Adrenal gland (tissue), 9 donors: ENCODE measurements at regions not wholly inside any gene's neighbourhood (a gene's known extent, or its start where the extent isn't known, plus 50 kb on each side); places are given as distances from the start of the nearest gene placed in this dataset.

Experiments used
- DNase-seq, 7 donors: peaks; one replicate each; pipeline ENCODE4 v3.0.0-alpha.2; 2019 to 2020
- H3K27ac ChIP-seq, 5 donors: fragments of 200-600 bp; sonication (generic) in 4 of 5; 1 replicate in 3 of 5; 2 replicates in 2 of 5; pipeline versions ENCODE4 v1.5.1 to v1.8.0; 2016 to 2020; ENCODE audit warnings: mild to moderate bottlenecking in 1 of 5
- H3K27me3 ChIP-seq: fragments of 200-600 bp; 2 replicates; pipeline ENCODE4 v1.8.0; 2021
- H3K36me3 ChIP-seq, 2 donors: fragments of 200-600 bp; replicated peaks in 1 of 2; 1 replicate in 1 of 2; 2 replicates in 1 of 2; pipeline versions ENCODE4 v1.5.1 to v1.8.0; 2018 to 2022
- H3K4me1 ChIP-seq, 2 donors: fragments of 200-600 bp; replicated peaks in 1 of 2; 1 replicate in 1 of 2; 2 replicates in 1 of 2; pipeline versions ENCODE4 v1.5.1 to v1.8.0; 2018 to 2021
- H3K4me3 ChIP-seq, 4 donors: fragments of 200-600 bp; sonication (generic) in 3 of 4; one replicate each; pipeline ENCODE4 v1.5.1; 2016 to 2018
- H3K9me3 ChIP-seq, 3 donors: fragments of 200-600 bp; sonication (generic) in 1 of 3; replicated peaks in 1 of 3; 1 replicate in 2 of 3; 2 replicates in 1 of 3; pipeline versions ENCODE4 v1.5.1 to v1.8.0; 2016 to 2021
- POLR2A ChIP-seq, 2 donors: fragments of 450-650 bp; IDR thresholded peaks; one replicate each; pipeline ENCODE4 v1.6.1; 2017; ENCODE audit warnings: antibody characterized with exemption in 2 of 2, mild to moderate bottlenecking in 2 of 2, moderate library complexity in 1 of 2
- WGBS, 4 donors: extraction: QIAGEN DNeasy Blood & Tissue Kit in 2 of 4; methylation state at CpG; one replicate each; pipeline versions ENCODE4 v1.1.5 to v1.1.7; 2013 to 2017; 5-methylcytosine and 5-hydroxymethylcytosine counted together
- intact Hi-C, 2 donors: fragments of 100-400 bp; cut with DNase I; formaldehyde crosslinking; loops; one replicate each; pipeline versions ENCODE4 v1.14.1 to v1.15.0; 2022 to 2023
- TF ChIP-seq, protein P1 (sequence below), 6 experiments: fragments of 450-650 bp in 4 of 6; fragments of 200-600 bp in 2 of 6; sonication (generic) in 1 of 6; IDR thresholded peaks; 1 replicate in 5 of 6; 2 replicates in 1 of 6; pipeline versions ENCODE4 v1.5.1 to v1.8.0; 2016 to 2021; ENCODE audit warnings: antibody characterized with exemption in 6 of 6, mild to moderate bottlenecking in 2 of 6, moderate library complexity in 1 of 6
- donor health status: healthy with polysubstance abuse.
- donor health status: Bipolar disorder and iron deficiency.
- donor health status: DM: yes; HTN: yes; CAD: no.
- donor health status: DM: no; HTN: no; CAD: no.
- donor health status: DM: no; HTN: no; CAD: no.

DNA sequence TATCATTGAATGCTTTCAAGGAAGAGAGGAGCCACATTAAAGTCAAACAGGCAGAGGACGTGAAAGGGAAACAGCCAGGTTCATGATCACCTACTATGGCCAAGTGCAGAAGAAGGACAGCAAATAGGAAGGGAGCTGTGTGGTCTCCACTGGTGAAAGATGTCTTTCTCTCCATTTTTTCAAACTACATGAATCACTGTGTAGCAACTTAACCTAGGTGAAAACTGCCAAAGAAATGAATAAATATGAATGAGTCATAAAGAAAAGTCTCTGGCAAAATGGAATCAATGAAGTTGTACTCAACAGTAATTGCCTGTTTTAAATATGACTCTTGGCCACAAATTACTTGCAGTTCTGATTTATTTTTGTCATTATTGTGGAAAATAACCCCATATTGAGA is 452.6 kb upstream of the PKDCC start:
- intact Hi-C loops: no loop called here
- Histone ChIP-seq H3K27ac (no peak overlapping the region), H3K4me1 (peaks cover 8 to 18% of the 10 kb centered on the region in 2 donors), H3K36me3 (no peaks in the 10 kb centered on the region), H3K27me3 (no peaks in the 10 kb centered on the region), H3K4me3 (no peak overlapping the region), H3K9me3 (no peaks in the 10 kb centered on the region)
- TF ChIP-seq POLR2A (IDR thresholded peaks at IDR 0.05): no peak
- TF ChIP-seq, protein P1, sequence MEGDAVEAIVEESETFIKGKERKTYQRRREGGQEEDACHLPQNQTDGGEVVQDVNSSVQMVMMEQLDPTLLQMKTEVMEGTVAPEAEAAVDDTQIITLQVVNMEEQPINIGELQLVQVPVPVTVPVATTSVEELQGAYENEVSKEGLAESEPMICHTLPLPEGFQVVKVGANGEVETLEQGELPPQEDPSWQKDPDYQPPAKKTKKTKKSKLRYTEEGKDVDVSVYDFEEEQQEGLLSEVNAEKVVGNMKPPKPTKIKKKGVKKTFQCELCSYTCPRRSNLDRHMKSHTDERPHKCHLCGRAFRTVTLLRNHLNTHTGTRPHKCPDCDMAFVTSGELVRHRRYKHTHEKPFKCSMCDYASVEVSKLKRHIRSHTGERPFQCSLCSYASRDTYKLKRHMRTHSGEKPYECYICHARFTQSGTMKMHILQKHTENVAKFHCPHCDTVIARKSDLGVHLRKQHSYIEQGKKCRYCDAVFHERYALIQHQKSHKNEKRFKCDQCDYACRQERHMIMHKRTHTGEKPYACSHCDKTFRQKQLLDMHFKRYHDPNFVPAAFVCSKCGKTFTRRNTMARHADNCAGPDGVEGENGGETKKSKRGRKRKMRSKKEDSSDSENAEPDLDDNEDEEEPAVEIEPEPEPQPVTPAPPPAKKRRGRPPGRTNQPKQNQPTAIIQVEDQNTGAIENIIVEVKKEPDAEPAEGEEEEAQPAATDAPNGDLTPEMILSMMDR (IDR thresholded peaks at IDR 0.05): no peak
- 24 to 50% (median 35%) methylated on average over 1 of the region's 1 CpG for WGBS, 4 donors
- no peak for DNase-seq

DNA sequence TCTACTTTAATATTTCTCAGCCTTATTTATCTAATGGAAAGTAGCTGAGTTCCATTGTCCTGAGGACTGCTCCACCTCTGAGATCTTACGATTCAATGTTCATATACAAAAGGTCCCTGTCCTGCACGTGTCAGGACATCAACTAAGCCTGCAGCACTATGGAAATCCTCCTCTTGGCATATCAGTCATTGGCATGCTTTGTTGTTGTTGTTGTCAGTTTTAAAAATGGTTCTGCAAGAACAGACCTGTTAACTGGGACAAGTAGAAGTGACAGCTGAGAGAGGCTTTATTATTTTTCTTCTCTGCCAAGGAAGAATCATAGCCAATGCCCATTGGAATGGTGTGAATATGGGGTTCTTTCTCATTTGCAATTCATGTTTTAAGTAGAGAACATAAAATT is 450.1 kb upstream of the PKDCC start:
- no peaks in the 10 kb centered on the region for H3K27me3 ChIP-seq
- H3K9me3 ChIP-seq: no peaks in the 10 kb centered on the region
- 70 to 81% (median 75%) methylated on average over 2 of the region's 2 CpGs for WGBS, 4 donors
- DNase-seq: no peak
- peaks cover 8 to 18% of the 10 kb centered on the region in 2 donors for H3K4me1 ChIP-seq
- H3K27ac ChIP-seq: peak overlapping the region in 2 of 5 donors; percentile 30 to 69
- intact Hi-C loops: no loop called here
- no peak for TF ChIP-seq POLR2A (IDR thresholded peaks at IDR 0.05)
- TF ChIP-seq, protein P1 (IDR thresholded peaks at IDR 0.05): no peak
- H3K4me3 ChIP-seq: no peak overlapping the region
- no peaks in the 10 kb centered on the region for H3K36me3 ChIP-seq

DNA sequence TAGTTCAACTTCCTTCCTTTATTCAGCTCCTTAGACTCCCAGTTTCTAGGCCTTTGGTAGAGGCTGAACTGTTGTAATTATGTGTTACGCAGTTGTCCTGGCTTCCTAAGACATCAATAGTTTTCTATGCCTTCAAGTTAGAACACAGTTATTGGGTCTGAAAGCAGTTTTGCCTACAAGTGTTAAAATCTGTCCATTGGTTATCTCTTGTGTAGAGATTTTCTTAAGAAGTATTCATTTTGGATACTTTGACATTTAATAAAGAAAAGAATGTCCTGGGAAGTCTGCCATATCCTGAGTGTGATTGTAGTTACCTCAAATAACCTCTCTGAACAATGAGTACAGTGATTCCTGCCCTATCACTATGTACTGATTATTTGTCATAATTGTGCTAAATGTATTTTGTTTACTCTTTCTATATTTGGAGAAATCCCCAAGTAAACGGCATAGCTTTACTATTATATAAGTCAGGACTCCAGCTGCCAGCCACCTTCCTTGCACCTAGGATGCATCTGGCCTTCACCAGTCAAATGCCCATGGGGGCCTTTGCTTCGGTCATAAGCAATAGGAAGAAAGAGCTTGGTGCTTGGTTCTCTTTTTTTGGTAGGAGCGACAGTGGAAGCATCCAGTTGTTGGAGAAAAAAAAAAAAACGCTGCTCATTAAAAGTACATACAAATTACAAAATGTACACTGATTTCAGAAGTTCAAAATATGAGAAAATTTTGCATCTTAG is 449.5 kb upstream of the PKDCC start:
- no peaks in the 10 kb centered on the region for H3K27me3 ChIP-seq
- intact Hi-C loops: no loop called here
- H3K4me1 ChIP-seq: peaks cover 8 to 18% of the 10 kb centered on the region in 2 donors
- no peak overlapping the region for H3K4me3 ChIP-seq
- no peaks in the 10 kb centered on the region for H3K9me3 ChIP-seq
- H3K27ac ChIP-seq: peak overlapping the region in 2 of 5 donors; percentile 30 to 69
- H3K36me3 ChIP-seq: no peaks in the 10 kb centered on the region
- DNase-seq: peak in 2 of 7 donors; percentile 9 to 48
- TF ChIP-seq POLR2A (IDR thresholded peaks at IDR 0.05): no peak
- TF ChIP-seq, protein P1 (IDR thresholded peaks at IDR 0.05): no peak
- WGBS, 4 donors: 39 to 44% (median 43%) methylated on average over 5 of the region's 5 CpGs

DNA sequence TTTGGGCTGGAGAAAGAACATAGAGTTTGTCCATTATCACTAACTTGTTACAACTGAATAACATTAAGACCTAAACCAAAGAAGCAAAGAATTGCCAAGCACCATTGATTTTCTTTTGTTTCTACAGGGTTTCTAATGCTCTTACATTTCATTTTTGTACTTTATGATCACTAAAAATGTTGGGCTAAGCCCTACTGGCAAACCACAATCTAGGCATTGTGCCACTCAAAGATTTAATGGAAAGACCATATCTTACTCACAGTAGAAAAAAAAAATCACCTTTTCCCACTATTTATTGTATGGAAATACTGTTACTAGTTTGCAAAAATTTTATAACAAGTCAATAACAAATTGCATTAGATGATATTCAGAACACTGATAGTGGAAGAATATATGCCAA is 447.4 kb upstream of the PKDCC start:
- no peak overlapping the region for H3K27ac ChIP-seq
- H3K27me3 ChIP-seq: no peaks in the 10 kb centered on the region
- DNase-seq: no peak
- no peaks in the 10 kb centered on the region for H3K9me3 ChIP-seq
- TF ChIP-seq, protein P1 (IDR thresholded peaks at IDR 0.05): no peak
- no peak for TF ChIP-seq POLR2A (IDR thresholded peaks at IDR 0.05)
- no peak overlapping the region for H3K4me3 ChIP-seq
- intact Hi-C loops: no loop called here
- H3K4me1 ChIP-seq: peaks cover 8 to 18% of the 10 kb centered on the region in 2 donors
- H3K36me3 ChIP-seq: no peaks in the 10 kb centered on the region
